ENCODE measurements at regions not wholly inside any gene's neighbourhood (a gene's known extent, or its start where the extent isn't known, plus 50 kb on each side); places are given as distances from the start of the nearest gene placed in this dataset.

DNA sequence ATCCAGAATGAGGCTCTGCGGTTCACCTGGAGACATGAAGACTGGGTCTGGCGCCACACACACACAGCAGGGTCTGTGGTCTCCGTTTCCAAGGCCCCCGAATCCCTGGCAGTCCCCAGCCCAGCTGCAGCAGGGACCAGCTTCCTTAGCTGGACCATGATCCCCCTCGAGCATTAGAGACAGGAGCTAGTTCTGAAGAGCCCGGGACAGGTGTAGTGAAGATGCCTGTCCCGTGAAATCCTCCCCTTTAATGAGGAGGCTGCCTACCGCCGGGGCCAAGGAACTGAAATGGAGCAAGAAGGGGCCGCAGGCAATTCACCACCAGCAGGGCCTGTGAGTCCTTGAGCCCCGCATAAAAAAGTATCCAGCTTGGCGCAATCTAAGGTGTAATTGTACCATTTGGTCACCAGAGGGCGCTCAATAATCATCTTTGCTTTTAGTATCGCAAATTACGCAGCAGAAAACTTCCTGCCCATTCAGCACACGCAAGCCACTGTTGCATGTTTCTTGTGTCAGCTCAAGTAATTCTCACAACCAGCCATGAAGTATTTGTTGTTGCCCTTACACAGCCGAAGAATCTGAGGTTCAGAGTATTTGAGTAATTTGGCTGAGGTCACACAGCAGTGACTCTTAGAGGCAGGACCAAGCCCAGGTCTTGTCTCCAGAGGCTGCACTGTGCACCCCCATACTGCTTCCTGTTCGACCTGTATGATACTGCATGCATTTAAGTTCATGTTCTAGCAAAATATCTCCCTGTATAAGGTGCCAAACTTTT lies 54.3 kb upstream of the PPP2R5C start (continued):
- TF ChIP-seq, protein P1, sequence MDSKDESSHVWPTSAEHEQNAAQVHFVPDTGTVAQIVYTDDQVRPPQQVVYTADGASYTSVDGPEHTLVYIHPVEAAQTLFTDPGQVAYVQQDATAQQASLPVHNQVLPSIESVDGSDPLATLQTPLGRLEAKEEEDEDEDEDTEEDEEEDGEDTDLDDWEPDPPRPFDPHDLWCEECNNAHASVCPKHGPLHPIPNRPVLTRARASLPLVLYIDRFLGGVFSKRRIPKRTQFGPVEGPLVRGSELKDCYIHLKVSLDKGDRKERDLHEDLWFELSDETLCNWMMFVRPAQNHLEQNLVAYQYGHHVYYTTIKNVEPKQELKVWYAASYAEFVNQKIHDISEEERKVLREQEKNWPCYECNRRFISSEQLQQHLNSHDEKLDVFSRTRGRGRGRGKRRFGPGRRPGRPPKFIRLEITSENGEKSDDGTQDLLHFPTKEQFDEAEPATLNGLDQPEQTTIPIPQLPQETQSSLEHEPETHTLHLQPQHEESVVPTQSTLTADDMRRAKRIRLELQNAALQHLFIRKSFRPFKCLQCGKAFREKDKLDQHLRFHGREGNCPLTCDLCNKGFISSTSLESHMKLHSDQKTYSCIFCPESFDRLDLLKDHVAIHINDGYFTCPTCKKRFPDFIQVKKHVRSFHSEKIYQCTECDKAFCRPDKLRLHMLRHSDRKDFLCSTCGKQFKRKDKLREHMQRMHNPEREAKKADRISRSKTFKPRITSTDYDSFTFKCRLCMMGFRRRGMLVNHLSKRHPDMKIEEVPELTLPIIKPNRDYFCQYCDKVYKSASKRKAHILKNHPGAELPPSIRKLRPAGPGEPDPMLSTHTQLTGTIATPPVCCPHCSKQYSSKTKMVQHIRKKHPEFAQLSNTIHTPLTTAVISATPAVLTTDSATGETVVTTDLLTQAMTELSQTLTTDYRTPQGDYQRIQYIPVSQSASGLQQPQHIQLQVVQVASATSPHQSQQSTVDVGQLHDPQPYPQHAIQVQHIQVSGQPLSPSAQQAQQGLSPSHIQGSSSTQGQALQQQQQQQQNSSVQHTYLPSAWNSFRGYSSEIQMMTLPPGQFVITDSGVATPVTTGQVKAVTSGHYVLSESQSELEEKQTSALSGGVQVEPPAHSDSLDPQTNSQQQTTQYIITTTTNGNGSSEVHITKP (tag by site-specific recombination; IDR thresholded peaks at IDR 0.05), result no peak
- TF ChIP-seq ZNF768 (tag by site-specific recombination; IDR thresholded peaks at IDR 0.05) (0 out of 2 replicates have a peak, but pooled peaks have one; percentile 71), ZSCAN16 (tag by site-specific recombination; IDR thresholded peaks at IDR 0.05) (no peak), SP7 (tag by site-specific recombination; IDR thresholded peaks at IDR 0.05) (0 out of 2 replicates have a peak, but pooled peaks have one; percentile 29), ZNF366 (tag by site-specific recombination; conservative IDR thresholded peaks at IDR 0.05) (no peak), ZNF175 (tag by site-specific recombination; IDR thresholded peaks at IDR 0.05) (no peak)
- TF ChIP-seq, protein P2, sequence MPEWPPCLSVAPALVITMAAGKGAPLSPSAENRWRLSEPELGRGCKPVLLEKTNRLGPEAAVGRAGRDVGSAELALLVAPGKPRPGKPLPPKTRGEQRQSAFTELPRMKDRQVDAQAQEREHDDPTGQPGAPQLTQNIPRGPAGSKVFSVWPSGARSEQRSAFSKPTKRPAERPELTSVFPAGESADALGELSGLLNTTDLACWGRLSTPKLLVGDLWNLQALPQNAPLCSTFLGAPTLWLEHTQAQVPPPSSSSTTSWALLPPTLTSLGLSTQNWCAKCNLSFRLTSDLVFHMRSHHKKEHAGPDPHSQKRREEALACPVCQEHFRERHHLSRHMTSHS (tag by site-specific recombination; IDR thresholded peaks at IDR 0.05), result no peak

DNA sequence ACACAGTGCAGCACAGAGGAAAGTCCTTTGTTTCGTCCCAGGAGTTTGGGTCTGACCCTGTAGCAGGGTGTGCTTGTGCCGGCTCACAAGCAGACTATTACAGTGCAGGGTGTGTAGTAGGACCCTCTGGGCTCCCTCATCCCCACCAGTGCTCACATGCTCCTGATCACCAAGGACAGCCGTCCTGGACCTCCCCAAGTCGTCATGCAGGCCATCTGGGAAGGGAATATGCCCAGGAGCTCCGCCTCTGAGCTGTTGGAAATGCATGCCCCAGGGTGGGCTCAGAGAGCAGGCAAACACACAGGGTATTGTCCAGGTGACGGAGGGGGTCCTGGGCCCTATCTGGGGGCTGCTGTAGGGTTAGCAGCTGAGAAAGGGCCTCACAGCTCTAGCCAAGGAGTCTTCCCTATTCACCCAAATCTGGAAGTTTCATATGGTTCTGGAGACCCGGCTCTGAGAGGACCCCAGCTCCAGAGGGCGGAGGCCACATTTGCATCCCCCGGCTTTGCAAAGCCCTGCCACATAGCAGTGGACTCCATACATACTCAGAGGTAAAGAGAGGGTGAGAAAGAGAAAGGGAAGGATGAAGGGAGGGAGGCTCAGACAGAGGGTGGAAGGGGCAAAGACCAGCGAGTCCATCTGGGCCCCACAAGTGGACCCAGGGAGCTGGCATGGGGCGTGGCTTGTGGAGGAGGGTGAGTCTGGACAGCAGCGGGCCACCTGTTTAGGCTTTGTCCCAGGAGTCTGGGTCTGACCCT lies 53.5 kb upstream of the PPP2R5C start:
- no peak overlapping the region for H3K4me3 ChIP-seq (ENCODE audit: low read depth, low read length)
- H3K27ac ChIP-seq (ENCODE audit: extremely low read depth, low read depth, low read length), result no peak overlapping the region
- TF ChIP-seq ZFP69B (tag by site-specific recombination; IDR thresholded peaks at IDR 0.05) (0 out of 2 replicates have a peak, but pooled peaks have one; percentile 26), ZBTB7A (tag by site-specific recombination; IDR thresholded peaks at IDR 0.05; ENCODE audit: low read depth) (no peak), KLF1 (tag by site-specific recombination; IDR thresholded peaks at IDR 0.05) (no peak), GLI2 (tag by site-specific recombination; IDR thresholded peaks at IDR 0.05; ENCODE audit: borderline replicate concordance, low read depth) (no peak), SCRT1 (tag by site-specific recombination; IDR thresholded peaks at IDR 0.05; ENCODE audit: borderline replicate concordance) (no peak)
- TF ChIP-seq, protein P3, sequence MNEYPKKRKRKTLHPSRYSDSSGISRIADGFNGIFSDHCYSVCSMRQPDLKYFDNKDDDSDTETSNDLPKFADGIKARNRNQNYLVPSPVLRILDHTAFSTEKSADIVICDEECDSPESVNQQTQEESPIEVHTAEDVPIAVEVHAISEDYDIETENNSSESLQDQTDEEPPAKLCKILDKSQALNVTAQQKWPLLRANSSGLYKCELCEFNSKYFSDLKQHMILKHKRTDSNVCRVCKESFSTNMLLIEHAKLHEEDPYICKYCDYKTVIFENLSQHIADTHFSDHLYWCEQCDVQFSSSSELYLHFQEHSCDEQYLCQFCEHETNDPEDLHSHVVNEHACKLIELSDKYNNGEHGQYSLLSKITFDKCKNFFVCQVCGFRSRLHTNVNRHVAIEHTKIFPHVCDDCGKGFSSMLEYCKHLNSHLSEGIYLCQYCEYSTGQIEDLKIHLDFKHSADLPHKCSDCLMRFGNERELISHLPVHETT (tag by site-specific recombination; IDR thresholded peaks at IDR 0.05), result no peak
- ChIA-PET POLR2A (interaction anchor here (0.9 to 1.3 kb wide), 2 partner anchors 52 to 257 kb away, joined by 3 to 7 read pairs; no protein-coding TSS in a partner anchor), CTCF (interaction anchor here (0.5 to 1.9 kb wide), 15 partner anchors 21 to 450 kb away, joined by 3 to 15 read pairs (median 4); no protein-coding TSS in a partner anchor)
- no peaks in the 10 kb centered on the region for H3K36me3 ChIP-seq (ENCODE audit: control insufficient read depth in 2 of 2, insufficient read depth in 1 of 2, low read length in 2 of 2)
- no peaks in the 10 kb centered on the region for H3K4me1 ChIP-seq (ENCODE audit: control insufficient read depth, insufficient read depth, low read length)
- no peaks in the 10 kb centered on the region for H3K9me3 ChIP-seq (ENCODE audit: control insufficient read depth, insufficient read depth, low read depth, low read length)

DNA sequence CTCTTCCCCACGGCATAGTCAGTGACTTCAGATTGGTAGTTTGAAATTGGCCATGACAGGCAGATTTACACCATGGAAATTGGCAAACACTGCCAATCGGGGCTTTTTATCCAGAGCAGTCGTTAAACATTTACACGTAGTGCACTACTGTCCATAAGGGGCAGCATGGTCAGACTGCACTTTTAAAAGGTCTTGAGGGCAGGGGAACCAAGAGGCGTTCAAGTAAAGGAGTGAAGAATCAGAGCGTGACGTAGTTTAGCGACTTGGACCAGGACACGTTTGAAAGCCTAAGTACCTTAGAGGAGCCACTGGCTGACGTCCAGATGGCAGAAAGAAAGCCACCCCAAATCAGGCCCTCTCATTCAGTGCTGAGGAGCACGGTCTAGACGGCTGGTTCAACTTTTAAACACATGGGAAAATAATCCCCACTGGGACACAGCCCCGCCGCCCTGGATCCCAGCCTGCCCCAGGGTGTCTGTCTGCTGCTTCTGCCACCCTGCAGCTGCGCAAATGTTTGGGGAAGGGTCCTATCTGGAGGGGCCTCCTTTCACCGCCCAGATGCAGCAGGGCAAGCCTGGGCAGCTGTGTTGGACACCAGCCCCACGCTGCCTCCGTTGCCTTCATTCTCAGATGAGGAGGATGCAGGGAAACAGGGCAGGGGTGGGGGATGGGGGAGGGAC lies 52.5 kb upstream of the PPP2R5C start:
- no peaks in the 10 kb centered on the region for H3K4me1 ChIP-seq (ENCODE audit: control insufficient read depth, insufficient read depth, low read length)
- TF ChIP-seq ZNF112 (tag by site-specific recombination; IDR thresholded peaks at IDR 0.05), result peak; percentile 72
- TF ChIP-seq ZFHX2 (tag by site-specific recombination; conservative IDR thresholded peaks at IDR 0.05), result no peak
- H3K27ac ChIP-seq (ENCODE audit: extremely low read depth, low read depth, low read length), result no peak overlapping the region
- H3K36me3 ChIP-seq (ENCODE audit: control insufficient read depth in 2 of 2, insufficient read depth in 1 of 2, low read length in 2 of 2), result no peaks in the 10 kb centered on the region
- H3K4me3 ChIP-seq (ENCODE audit: low read depth, low read length), result no peak overlapping the region
- no peaks in the 10 kb centered on the region for H3K9me3 ChIP-seq (ENCODE audit: control insufficient read depth, insufficient read depth, low read depth, low read length)
- ChIA-PET CTCF (interaction anchor here (0.6 to 1.7 kb wide), 2 partner anchors 62 to 449 kb away, joined by 4 to 6 read pairs; no protein-coding TSS in a partner anchor), POLR2A (no interaction called here)
